ENCODE measurements at regions not wholly inside any gene's neighbourhood (a gene's known extent, or its start where the extent isn't known, plus 50 kb on each side); places are given as distances from the start of the nearest gene placed in this dataset.
"Not testable (repeated sequence)": the region's sequence is repeated elsewhere in the genome, so short reads cannot be mapped to it uniquely, and the experiment has no call there.

GRCh38 chr5:163944738-163945137 is 439.3 kb downstream of the MAT2B start:
- H3K27me3 ChIP-seq (ENCODE audit: control insufficient read depth in 3 of 3, insufficient read depth in 3 of 3, low read length in 3 of 3), result no peaks in the 10 kb centered on the region
- H3K9me3 ChIP-seq (ENCODE audit: control insufficient read depth in 3 of 3, low read length in 3 of 3), result no peaks in the 10 kb centered on the region
- no peak overlapping the region for H3K27ac ChIP-seq (ENCODE audit: low read depth, low read length)
- H3K36me3 ChIP-seq (ENCODE audit: control insufficient read depth in 3 of 3, insufficient read depth in 3 of 3, low read length in 3 of 3), result no peaks in the 10 kb centered on the region
- no peak overlapping the region for H3K9ac ChIP-seq (ENCODE audit: low read depth in 1 of 3, low read length in 3 of 3)
- H3K4me3 ChIP-seq (ENCODE audit: low read length in 3 of 3), result no peak overlapping the region
- H3K4me1 ChIP-seq (ENCODE audit: control insufficient read depth in 3 of 3, insufficient read depth in 3 of 3, low read length in 3 of 3), result no peaks in the 10 kb centered on the region

DNA sequence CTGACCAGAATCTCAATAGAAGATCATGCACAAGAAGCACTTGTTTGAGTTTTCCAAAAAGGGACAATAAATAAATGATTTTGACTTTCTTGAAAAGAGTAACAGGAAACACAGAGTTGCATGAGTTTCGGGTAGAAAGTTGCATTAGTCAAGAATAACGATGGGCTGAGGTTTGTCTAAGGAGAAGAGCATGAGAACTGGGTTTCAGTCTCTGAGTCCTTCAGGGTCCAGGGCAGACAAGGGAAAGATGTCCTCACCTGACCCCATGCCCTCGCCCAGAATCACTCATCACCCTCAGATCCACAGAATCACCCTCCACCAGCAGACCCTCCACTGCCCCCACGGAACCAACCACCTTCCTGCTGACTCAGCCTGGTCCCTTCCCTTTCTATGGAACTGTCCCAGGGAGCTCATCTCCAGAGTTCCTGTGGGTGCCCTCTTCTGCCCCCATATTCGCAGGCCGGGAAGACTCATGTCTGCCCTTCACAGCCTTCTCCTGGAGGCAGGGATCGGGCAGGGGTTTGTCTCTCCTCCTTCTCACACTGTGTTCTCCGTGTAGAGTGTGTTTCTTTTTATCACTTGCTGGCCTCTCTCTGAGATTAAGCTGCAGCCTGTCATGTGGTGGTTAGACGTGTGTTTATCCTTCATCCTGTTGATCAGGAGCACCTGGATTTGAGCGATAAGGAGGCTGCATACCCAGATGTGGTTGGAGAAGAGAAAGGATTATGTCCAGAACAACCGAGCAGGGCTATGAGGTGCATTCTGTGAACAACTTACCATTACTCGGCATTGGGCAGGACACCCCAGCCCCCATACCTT is 442.6 kb downstream of the MAT2B start:
- H3K9ac ChIP-seq (ENCODE audit: low read depth in 1 of 3, low read length in 3 of 3), result no peak overlapping the region
- H3K4me3 ChIP-seq (ENCODE audit: low read length in 3 of 3), result no peak overlapping the region
- H3K36me3 ChIP-seq (ENCODE audit: control insufficient read depth in 3 of 3, insufficient read depth in 3 of 3, low read length in 3 of 3), result no peaks in the 10 kb centered on the region
- H3K27ac ChIP-seq (ENCODE audit: low read depth, low read length), result no peak overlapping the region
- H3K4me1 ChIP-seq (ENCODE audit: control insufficient read depth in 3 of 3, insufficient read depth in 3 of 3, low read length in 3 of 3), result no peaks in the 10 kb centered on the region
- H3K27me3 ChIP-seq (ENCODE audit: control insufficient read depth in 3 of 3, insufficient read depth in 3 of 3, low read length in 3 of 3), result no peaks in the 10 kb centered on the region
- no peaks in the 10 kb centered on the region for H3K9me3 ChIP-seq (ENCODE audit: control insufficient read depth in 3 of 3, low read length in 3 of 3)

DNA sequence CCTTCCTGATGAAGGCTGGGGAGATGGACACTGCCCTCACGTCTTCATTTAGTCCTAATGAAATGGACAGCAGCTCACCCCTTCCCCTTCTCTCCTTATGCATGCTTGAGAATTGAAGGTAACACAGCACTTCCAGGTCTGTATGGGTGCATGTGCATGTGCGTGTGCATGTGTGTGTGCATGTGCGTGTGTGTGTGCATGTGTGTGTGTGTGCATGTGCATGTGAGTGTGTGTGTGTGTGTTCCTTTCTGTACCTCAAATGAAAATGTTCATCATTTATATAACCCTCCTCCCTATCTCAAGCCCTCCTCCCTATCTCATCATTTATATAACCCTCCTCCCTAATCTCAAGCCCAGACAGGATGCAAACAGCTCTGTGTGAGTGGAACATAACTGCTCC is 444.8 kb downstream of the MAT2B start:
- Histone ChIP-seq H3K27me3 (ENCODE audit: control insufficient read depth in 3 of 3, insufficient read depth in 3 of 3, low read length in 3 of 3) (no peaks in the 10 kb centered on the region), H3K36me3 (ENCODE audit: control insufficient read depth in 3 of 3, insufficient read depth in 3 of 3, low read length in 3 of 3) (no peaks in the 10 kb centered on the region), H3K4me1 (ENCODE audit: control insufficient read depth in 3 of 3, insufficient read depth in 3 of 3, low read length in 3 of 3) (no peaks in the 10 kb centered on the region), H3K9ac (ENCODE audit: low read depth in 1 of 3, low read length in 3 of 3) (no peak overlapping the region), H3K9me3 (ENCODE audit: control insufficient read depth in 3 of 3, low read length in 3 of 3) (no peaks in the 10 kb centered on the region), H3K4me3 (ENCODE audit: low read length in 3 of 3) (no peak overlapping the region), H3K27ac (ENCODE audit: low read depth, low read length) (no peak overlapping the region)

- no peaks in the 10 kb centered on the region for H3K9me3 ChIP-seq (ENCODE audit: control insufficient read depth in 3 of 3, low read length in 3 of 3)
- no peak overlapping the region for H3K9ac ChIP-seq (ENCODE audit: low read depth in 1 of 3, low read length in 3 of 3)
- H3K4me3 ChIP-seq (ENCODE audit: low read length in 3 of 3), result no peak overlapping the region
- no peaks in the 10 kb centered on the region for H3K27me3 ChIP-seq (ENCODE audit: control insufficient read depth in 3 of 3, insufficient read depth in 3 of 3, low read length in 3 of 3)
- no peak overlapping the region for H3K27ac ChIP-seq (ENCODE audit: low read depth, low read length)
- H3K36me3 ChIP-seq (ENCODE audit: control insufficient read depth in 3 of 3, insufficient read depth in 3 of 3, low read length in 3 of 3), result no peaks in the 10 kb centered on the region
- H3K4me1 ChIP-seq (ENCODE audit: control insufficient read depth in 3 of 3, insufficient read depth in 3 of 3, low read length in 3 of 3), result no peaks in the 10 kb centered on the region
Observed at GRCh38 chr5:163951069-163951468, 445.6 kb downstream of the MAT2B start.

DNA sequence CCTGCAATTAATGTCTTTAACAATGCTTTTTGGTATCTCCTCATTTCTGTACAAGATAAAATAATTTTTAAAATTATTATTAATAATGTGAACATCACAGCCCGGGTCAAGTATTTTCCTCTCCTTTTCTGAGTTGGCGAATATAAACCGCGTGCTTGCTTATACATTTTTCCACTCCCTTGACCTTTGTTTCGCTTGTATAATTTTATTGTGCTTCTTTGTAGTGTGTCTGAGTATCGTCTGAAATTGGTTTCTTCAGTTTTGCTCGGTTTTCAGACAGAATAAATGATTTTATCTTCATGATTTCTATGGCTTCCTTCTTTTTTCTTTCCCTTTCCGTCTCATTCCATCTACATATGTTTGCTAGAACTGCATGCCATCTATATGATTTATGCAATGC is 448.5 kb downstream of the MAT2B start:
- H3K4me1 ChIP-seq (ENCODE audit: control insufficient read depth in 3 of 3, insufficient read depth in 3 of 3, low read length in 3 of 3), result no peaks in the 10 kb centered on the region
- H3K4me3 ChIP-seq (ENCODE audit: low read length in 3 of 3), result no peak overlapping the region
- H3K9ac ChIP-seq (ENCODE audit: low read depth in 1 of 3, low read length in 3 of 3), result no peak overlapping the region
- H3K27me3 ChIP-seq (ENCODE audit: control insufficient read depth in 3 of 3, insufficient read depth in 3 of 3, low read length in 3 of 3), result no peaks in the 10 kb centered on the region
- no peaks in the 10 kb centered on the region for H3K9me3 ChIP-seq (ENCODE audit: control insufficient read depth in 3 of 3, low read length in 3 of 3)
- H3K36me3 ChIP-seq (ENCODE audit: control insufficient read depth in 3 of 3, insufficient read depth in 3 of 3, low read length in 3 of 3), result no peaks in the 10 kb centered on the region
- H3K27ac ChIP-seq (ENCODE audit: low read depth, low read length), result no peak overlapping the region

- H3K27me3 ChIP-seq (ENCODE audit: control insufficient read depth in 3 of 3, insufficient read depth in 3 of 3, low read length in 3 of 3); H3K4me1 ChIP-seq (ENCODE audit: control insufficient read depth in 3 of 3, insufficient read depth in 3 of 3, low read length in 3 of 3); H3K9me3 ChIP-seq (ENCODE audit: control insufficient read depth in 3 of 3, low read length in 3 of 3); H3K27ac ChIP-seq (ENCODE audit: low read depth, low read length); H3K9ac ChIP-seq (ENCODE audit: low read depth in 1 of 3, low read length in 3 of 3); H3K36me3 ChIP-seq (ENCODE audit: control insufficient read depth in 3 of 3, insufficient read depth in 3 of 3, low read length in 3 of 3); H3K4me3 ChIP-seq (ENCODE audit: low read length in 3 of 3): not testable (repeated sequence)
Observed at GRCh38 chr5:163961230-163961629, 455.8 kb downstream of the MAT2B start.

DNA sequence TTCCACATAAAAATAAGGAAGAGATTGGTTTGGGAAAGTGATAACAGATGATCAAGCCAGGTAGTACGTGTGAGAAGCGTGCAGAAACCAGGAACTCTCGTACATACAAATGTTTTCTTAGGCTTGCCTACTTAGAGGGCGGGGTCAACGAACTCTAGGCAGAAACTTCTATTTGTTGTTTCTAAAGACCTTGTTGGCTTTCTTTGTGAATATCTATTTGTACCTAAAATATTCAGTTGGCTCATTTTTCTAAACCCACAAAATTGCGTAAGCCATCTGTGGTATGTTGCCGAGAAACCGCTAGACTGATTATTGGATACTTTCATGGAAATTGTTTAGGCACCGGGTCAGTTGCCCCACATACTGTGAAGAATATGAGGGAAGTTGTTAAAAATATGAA is 458.5 kb downstream of the MAT2B start:
- Histone ChIP-seq H3K4me1 (ENCODE audit: control insufficient read depth in 3 of 3, insufficient read depth in 3 of 3, low read length in 3 of 3) (no peaks in the 10 kb centered on the region), H3K9ac (ENCODE audit: low read depth in 1 of 3, low read length in 3 of 3) (no peak overlapping the region), H3K36me3 (ENCODE audit: control insufficient read depth in 3 of 3, insufficient read depth in 3 of 3, low read length in 3 of 3) (no peaks in the 10 kb centered on the region), H3K27me3 (ENCODE audit: control insufficient read depth in 3 of 3, insufficient read depth in 3 of 3, low read length in 3 of 3) (no peaks in the 10 kb centered on the region), H3K4me3 (ENCODE audit: low read length in 3 of 3) (no peak overlapping the region), H3K27ac (ENCODE audit: low read depth, low read length) (no peak overlapping the region), H3K9me3 (ENCODE audit: control insufficient read depth in 3 of 3, low read length in 3 of 3) (no peaks in the 10 kb centered on the region)

- no peaks in the 10 kb centered on the region for H3K27me3 ChIP-seq (ENCODE audit: control insufficient read depth in 3 of 3, insufficient read depth in 3 of 3, low read length in 3 of 3)
- H3K36me3 ChIP-seq (ENCODE audit: control insufficient read depth in 3 of 3, insufficient read depth in 3 of 3, low read length in 3 of 3), result no peaks in the 10 kb centered on the region
- H3K27ac ChIP-seq (ENCODE audit: low read depth, low read length), result no peak overlapping the region
- H3K4me3 ChIP-seq (ENCODE audit: low read length in 3 of 3), result no peak overlapping the region
- H3K9ac ChIP-seq (ENCODE audit: low read depth in 1 of 3, low read length in 3 of 3), result no peak overlapping the region
- H3K4me1 ChIP-seq (ENCODE audit: control insufficient read depth in 3 of 3, insufficient read depth in 3 of 3, low read length in 3 of 3), result no peaks in the 10 kb centered on the region
- H3K9me3 ChIP-seq (ENCODE audit: control insufficient read depth in 3 of 3, low read length in 3 of 3), result no peaks in the 10 kb centered on the region
Observed at GRCh38 chr5:163964671-163965070, 459.3 kb downstream of the MAT2B start.

DNA sequence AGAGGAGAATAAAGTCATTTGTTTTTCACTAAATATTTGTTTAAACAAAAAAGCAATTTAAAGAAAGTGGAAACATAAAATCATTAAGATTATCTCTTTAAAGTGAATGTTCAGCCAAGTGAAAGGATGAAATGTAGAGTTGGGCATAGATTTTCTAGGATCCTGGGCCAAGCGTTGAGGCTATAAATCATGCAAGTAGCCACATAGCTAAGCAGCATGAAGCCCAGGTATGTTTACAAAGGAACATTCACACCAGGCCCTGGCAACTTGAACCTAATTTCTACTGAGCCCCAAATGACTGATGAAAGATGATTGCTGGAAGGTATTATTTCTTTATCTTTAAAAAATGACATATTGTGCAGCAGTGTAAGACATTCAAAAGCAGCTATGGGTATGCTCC is 461.8 kb downstream of the MAT2B start:
- Histone ChIP-seq H3K4me3 (ENCODE audit: low read length in 3 of 3) (no peak overlapping the region), H3K4me1 (ENCODE audit: control insufficient read depth in 3 of 3, insufficient read depth in 3 of 3, low read length in 3 of 3) (no peaks in the 10 kb centered on the region), H3K27me3 (ENCODE audit: control insufficient read depth in 3 of 3, insufficient read depth in 3 of 3, low read length in 3 of 3) (no peaks in the 10 kb centered on the region), H3K9ac (ENCODE audit: low read depth in 1 of 3, low read length in 3 of 3) (no peak overlapping the region), H3K36me3 (ENCODE audit: control insufficient read depth in 3 of 3, insufficient read depth in 3 of 3, low read length in 3 of 3) (no peaks in the 10 kb centered on the region), H3K27ac (ENCODE audit: low read depth, low read length) (no peak overlapping the region), H3K9me3 (ENCODE audit: control insufficient read depth in 3 of 3, low read length in 3 of 3) (no peaks in the 10 kb centered on the region)

DNA sequence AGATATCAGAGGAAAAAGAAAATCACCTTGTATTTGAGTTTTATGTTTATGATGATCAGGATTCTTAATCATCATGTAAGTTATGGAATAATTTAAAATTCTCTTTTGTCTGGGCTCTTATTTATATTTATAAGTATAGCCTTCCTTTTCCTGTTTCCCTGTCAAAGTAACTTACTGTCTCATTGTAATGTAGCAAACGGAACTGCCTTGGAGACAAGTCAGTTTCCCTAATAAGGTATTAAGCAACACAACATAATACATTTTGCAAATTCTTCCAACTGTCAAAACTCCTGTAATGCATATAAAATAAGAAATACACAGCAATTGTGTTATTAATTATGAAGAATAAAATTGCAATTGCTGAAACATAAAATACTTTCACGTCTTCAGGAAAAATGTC is 463.2 kb downstream of the MAT2B start:
- no peak overlapping the region for H3K4me3 ChIP-seq (ENCODE audit: low read length in 3 of 3)
- no peaks in the 10 kb centered on the region for H3K36me3 ChIP-seq (ENCODE audit: control insufficient read depth in 3 of 3, insufficient read depth in 3 of 3, low read length in 3 of 3)
- H3K27me3 ChIP-seq (ENCODE audit: control insufficient read depth in 3 of 3, insufficient read depth in 3 of 3, low read length in 3 of 3), result no peaks in the 10 kb centered on the region
- no peaks in the 10 kb centered on the region for H3K9me3 ChIP-seq (ENCODE audit: control insufficient read depth in 3 of 3, low read length in 3 of 3)
- no peaks in the 10 kb centered on the region for H3K4me1 ChIP-seq (ENCODE audit: control insufficient read depth in 3 of 3, insufficient read depth in 3 of 3, low read length in 3 of 3)
- no peak overlapping the region for H3K9ac ChIP-seq (ENCODE audit: low read depth in 1 of 3, low read length in 3 of 3)
- H3K27ac ChIP-seq (ENCODE audit: low read depth, low read length), result no peak overlapping the region

All from skeletal muscle tissue (tissue), 3 donors.